ENCODE measurements at regions not wholly inside any gene's neighbourhood (a gene's known extent, or its start where the extent isn't known, plus 50 kb on each side); places are given as distances from the start of the nearest gene placed in this dataset.

DNA sequence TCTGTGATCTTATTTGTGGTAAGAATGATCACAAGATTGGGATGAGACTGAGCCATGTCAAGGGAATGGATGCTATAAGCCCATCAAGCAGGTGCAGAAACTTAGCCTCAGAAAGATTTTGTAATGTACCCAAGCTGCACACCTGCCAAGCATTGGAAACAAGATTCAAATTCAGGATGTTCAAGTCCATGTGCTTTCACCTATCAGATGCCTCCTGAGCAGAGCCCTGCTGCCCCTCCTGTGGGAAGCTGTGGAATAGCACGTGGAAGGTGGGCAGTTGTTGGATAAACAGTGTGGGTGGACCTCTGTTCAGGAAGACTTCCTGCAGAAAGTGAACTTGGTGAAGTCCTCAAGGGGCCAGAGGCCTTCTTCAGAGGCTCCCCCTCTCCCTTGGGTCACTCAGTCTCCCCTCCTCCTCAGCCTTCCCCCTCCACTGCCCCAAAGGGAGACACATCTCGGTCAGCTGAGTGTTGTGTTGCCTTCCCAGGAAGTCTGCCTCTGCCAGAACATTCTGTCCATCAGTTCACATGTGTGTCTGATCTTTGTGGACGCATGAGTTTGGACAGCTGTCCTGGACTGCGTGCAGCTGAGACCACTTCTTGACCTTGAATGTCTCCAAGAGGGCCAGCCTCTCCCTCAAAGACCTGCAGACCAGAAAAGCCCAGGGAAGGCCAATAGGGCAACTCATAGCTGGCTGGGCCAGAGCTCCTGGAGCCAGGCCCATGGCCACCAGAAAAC lies 186.1 kb downstream of the INHBB start:
- TF ChIP-seq, protein P1, sequence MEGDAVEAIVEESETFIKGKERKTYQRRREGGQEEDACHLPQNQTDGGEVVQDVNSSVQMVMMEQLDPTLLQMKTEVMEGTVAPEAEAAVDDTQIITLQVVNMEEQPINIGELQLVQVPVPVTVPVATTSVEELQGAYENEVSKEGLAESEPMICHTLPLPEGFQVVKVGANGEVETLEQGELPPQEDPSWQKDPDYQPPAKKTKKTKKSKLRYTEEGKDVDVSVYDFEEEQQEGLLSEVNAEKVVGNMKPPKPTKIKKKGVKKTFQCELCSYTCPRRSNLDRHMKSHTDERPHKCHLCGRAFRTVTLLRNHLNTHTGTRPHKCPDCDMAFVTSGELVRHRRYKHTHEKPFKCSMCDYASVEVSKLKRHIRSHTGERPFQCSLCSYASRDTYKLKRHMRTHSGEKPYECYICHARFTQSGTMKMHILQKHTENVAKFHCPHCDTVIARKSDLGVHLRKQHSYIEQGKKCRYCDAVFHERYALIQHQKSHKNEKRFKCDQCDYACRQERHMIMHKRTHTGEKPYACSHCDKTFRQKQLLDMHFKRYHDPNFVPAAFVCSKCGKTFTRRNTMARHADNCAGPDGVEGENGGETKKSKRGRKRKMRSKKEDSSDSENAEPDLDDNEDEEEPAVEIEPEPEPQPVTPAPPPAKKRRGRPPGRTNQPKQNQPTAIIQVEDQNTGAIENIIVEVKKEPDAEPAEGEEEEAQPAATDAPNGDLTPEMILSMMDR (conservative IDR thresholded peaks at IDR 0.05 in 1 of 2, IDR thresholded peaks at IDR 0.05 in 1 of 2; ENCODE audit: extremely low read depth in 1 of 2, insufficient read depth in 1 of 2, low read depth in 1 of 2, low read length in 2 of 2), result no peak
- TF ChIP-seq EZH2 (IDR thresholded peaks at IDR 0.05; ENCODE audit: borderline replicate concordance, low read length), result no peak
